ENCODE measurements at regions not wholly inside any gene's neighbourhood (a gene's known extent, or its start where the extent isn't known, plus 50 kb on each side); places are given as distances from the start of the nearest gene placed in this dataset.

GRCh38 chr2:181779288-181780021 is 99.1 kb upstream of the NEUROD1 start:
- Histone ChIP-seq H3K9me3 (no peaks in the 10 kb centered on the region), H3K4me1 (peaks cover 15% of the 10 kb centered on the region), H3K36me3 (no peaks in the 10 kb centered on the region), H3K27me3 (no peaks in the 10 kb centered on the region), H3K4me3 (no peak overlapping the region), H3K27ac (no peak overlapping the region)
- TF ChIP-seq CTCF (IDR thresholded peaks at IDR 0.05): no peak
- no peak for TF ChIP-seq POLR2AphosphoS5 (IDR thresholded peaks at IDR 0.05)
- TF ChIP-seq EP300 (IDR thresholded peaks at IDR 0.05): no peak
- TF ChIP-seq POLR2A (IDR thresholded peaks at IDR 0.05): no peak
- 58% methylated on average over 2 of the region's 2 CpGs for WGBS
- no peak for DNase-seq (ENCODE audit: low spot score in 2 of 2)

- no peak overlapping the region for H3K27ac ChIP-seq
- H3K4me1 ChIP-seq: peaks cover 17% of the 10 kb centered on the region
- no peak for DNase-seq (ENCODE audit: low spot score in 2 of 2)
- H3K36me3 ChIP-seq: no peaks in the 10 kb centered on the region
- WGBS: 38% methylated on average over 1 of the region's 1 CpG
- H3K27me3 ChIP-seq: no peaks in the 10 kb centered on the region
- H3K4me3 ChIP-seq: no peak overlapping the region
- TF ChIP-seq POLR2A (IDR thresholded peaks at IDR 0.05) (no peak), POLR2AphosphoS5 (IDR thresholded peaks at IDR 0.05) (no peak), CTCF (IDR thresholded peaks at IDR 0.05) (no peak), EP300 (IDR thresholded peaks at IDR 0.05) (no peak)
- no peaks in the 10 kb centered on the region for H3K9me3 ChIP-seq
These were observed 99.8 kb upstream of the NEUROD1 start for GRCh38 chr2:181780047-181780651.

GRCh38 chr2:181780657-181781056 is 100.3 kb upstream of the NEUROD1 start:
- H3K9me3 ChIP-seq: no peaks in the 10 kb centered on the region
- H3K4me3 ChIP-seq: no peak overlapping the region
- no peak for DNase-seq (ENCODE audit: low spot score in 2 of 2)
- TF ChIP-seq CTCF (IDR thresholded peaks at IDR 0.05) (no peak), POLR2AphosphoS5 (IDR thresholded peaks at IDR 0.05) (no peak), EP300 (IDR thresholded peaks at IDR 0.05) (no peak), POLR2A (IDR thresholded peaks at IDR 0.05) (no peak)
- H3K27ac ChIP-seq: no peak overlapping the region
- peaks cover 17% of the 10 kb centered on the region for H3K4me1 ChIP-seq
- H3K36me3 ChIP-seq: no peaks in the 10 kb centered on the region
- no peaks in the 10 kb centered on the region for H3K27me3 ChIP-seq

- Histone ChIP-seq H3K4me1 (peaks cover 18% of the 10 kb centered on the region), H3K4me3 (no peak overlapping the region), H3K9me3 (no peaks in the 10 kb centered on the region), H3K27me3 (no peaks in the 10 kb centered on the region), H3K27ac (no peak overlapping the region), H3K36me3 (no peaks in the 10 kb centered on the region)
- TF ChIP-seq POLR2A (IDR thresholded peaks at IDR 0.05) (no peak), POLR2AphosphoS5 (IDR thresholded peaks at IDR 0.05) (no peak), CTCF (IDR thresholded peaks at IDR 0.05) (no peak), EP300 (IDR thresholded peaks at IDR 0.05) (no peak)
- no peak for DNase-seq (ENCODE audit: low spot score in 2 of 2)
These were observed 100.9 kb upstream of the NEUROD1 start for GRCh38 chr2:181781078-181781786.

- TF ChIP-seq EP300 (IDR thresholded peaks at IDR 0.05) (no peak), POLR2AphosphoS5 (IDR thresholded peaks at IDR 0.05) (no peak), POLR2A (IDR thresholded peaks at IDR 0.05) (no peak), CTCF (IDR thresholded peaks at IDR 0.05) (no peak)
- no peak overlapping the region for H3K4me3 ChIP-seq
- peaks cover 19% of the 10 kb centered on the region for H3K4me1 ChIP-seq
- H3K27me3 ChIP-seq: no peaks in the 10 kb centered on the region
- H3K36me3 ChIP-seq: no peaks in the 10 kb centered on the region
- H3K9me3 ChIP-seq: no peaks in the 10 kb centered on the region
- DNase-seq (ENCODE audit: low spot score in 2 of 2): no peak
- H3K27ac ChIP-seq: no peak overlapping the region
These were observed 102.3 kb upstream of the NEUROD1 start for GRCh38 chr2:181782660-181783059.

All from suprapubic skin (tissue), 4 donors.